ENCODE measurements at regions not wholly inside any gene's neighbourhood (a gene's known extent, or its start where the extent isn't known, plus 50 kb on each side); places are given as distances from the start of the nearest gene placed in this dataset.

DNA sequence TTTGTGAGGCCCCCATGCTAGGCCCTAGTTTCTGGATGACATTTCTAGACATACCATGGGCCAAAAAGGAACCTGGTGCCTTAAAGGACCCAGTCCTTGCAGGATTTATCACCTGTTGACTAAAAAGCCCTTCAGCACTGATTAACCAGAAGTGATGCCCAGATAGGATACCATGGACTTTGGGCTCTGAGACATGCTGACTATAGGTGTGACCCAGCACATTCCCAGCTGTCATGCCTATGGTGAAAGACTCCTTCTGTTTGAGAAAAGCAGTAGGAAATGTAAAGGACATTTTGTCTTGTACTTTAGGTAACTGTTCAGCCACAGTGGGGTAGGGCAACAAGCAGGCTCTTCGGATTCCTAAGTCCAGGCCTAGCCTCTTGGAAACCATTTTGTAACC lies 724.2 kb downstream of the CD109 start:
- TF ChIP-seq, protein P1, sequence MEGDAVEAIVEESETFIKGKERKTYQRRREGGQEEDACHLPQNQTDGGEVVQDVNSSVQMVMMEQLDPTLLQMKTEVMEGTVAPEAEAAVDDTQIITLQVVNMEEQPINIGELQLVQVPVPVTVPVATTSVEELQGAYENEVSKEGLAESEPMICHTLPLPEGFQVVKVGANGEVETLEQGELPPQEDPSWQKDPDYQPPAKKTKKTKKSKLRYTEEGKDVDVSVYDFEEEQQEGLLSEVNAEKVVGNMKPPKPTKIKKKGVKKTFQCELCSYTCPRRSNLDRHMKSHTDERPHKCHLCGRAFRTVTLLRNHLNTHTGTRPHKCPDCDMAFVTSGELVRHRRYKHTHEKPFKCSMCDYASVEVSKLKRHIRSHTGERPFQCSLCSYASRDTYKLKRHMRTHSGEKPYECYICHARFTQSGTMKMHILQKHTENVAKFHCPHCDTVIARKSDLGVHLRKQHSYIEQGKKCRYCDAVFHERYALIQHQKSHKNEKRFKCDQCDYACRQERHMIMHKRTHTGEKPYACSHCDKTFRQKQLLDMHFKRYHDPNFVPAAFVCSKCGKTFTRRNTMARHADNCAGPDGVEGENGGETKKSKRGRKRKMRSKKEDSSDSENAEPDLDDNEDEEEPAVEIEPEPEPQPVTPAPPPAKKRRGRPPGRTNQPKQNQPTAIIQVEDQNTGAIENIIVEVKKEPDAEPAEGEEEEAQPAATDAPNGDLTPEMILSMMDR (conservative IDR thresholded peaks at IDR 0.05; ENCODE audit: low read depth, low read length): no peak
- TF ChIP-seq EZH2phosphoT487 (IDR thresholded peaks at IDR 0.05; ENCODE audit: borderline replicate concordance, low read length): no peak
